Natural killer cell (primary cell): ENCODE measurements at regions not wholly inside any gene's neighbourhood (a gene's known extent, or its start where the extent isn't known, plus 50 kb on each side); places are given as distances from the start of the nearest gene placed in this dataset.

Source experiments
- ATAC-seq, 3 donors: fragments of 150-1000 bp in 2 of 3; fragments of 200-7000 bp in 1 of 3; cut with Tn5 transposase; 1 replicate in 1 of 3; 2 replicates in 2 of 3; pipeline ENCODE4 v1.10.0; 2021; ENCODE audit warnings: mild to moderate bottlenecking in 2 of 3, moderate library complexity in 2 of 3
- DNase-seq, 2 donors: peaks; one replicate each; pipeline versions ENCODE4 v3.0.0 to v3.0.0-alpha.2; 2013 to 2021; ENCODE audit warnings: mixed read lengths in 1 of 2
- H3K27ac ChIP-seq: one replicate; pipeline ENCODE4 v1.5.1; 2013; ENCODE audit warnings: mild to moderate bottlenecking, low read length
- H3K27me3 ChIP-seq: one replicate; pipeline ENCODE4 v1.6.1; 2013; ENCODE audit warnings: low read length; ENCODE audit not compliant: control insufficient read depth, insufficient read depth
- H3K36me3 ChIP-seq: one replicate; pipeline ENCODE4 v1.6.1; 2013; ENCODE audit warnings: low read length; ENCODE audit not compliant: control insufficient read depth, insufficient read depth
- H3K4me1 ChIP-seq: one replicate; pipeline ENCODE4 v1.6.1; 2013; ENCODE audit warnings: low read length; ENCODE audit not compliant: control insufficient read depth, insufficient read depth
- H3K4me3 ChIP-seq: one replicate; pipeline ENCODE4 v1.5.1; 2013; ENCODE audit warnings: low read length
- H3K9me3 ChIP-seq: one replicate; pipeline ENCODE4 v1.6.1; 2013; ENCODE audit warnings: low read length; ENCODE audit not compliant: control insufficient read depth, insufficient read depth
- H3K27ac Mint-ChIP-seq, 2 donors: one replicate each; pipeline ENCODE4 v1.8.0; 2022; ENCODE audit warnings: mild to moderate bottlenecking in 2 of 2, mixed read lengths in 2 of 2, moderate library complexity in 1 of 2
- H3K27me3 Mint-ChIP-seq, 2 donors: one replicate each; pipeline ENCODE4 v1.8.0; 2022; ENCODE audit warnings: low read depth in 2 of 2, mixed read lengths in 2 of 2
- H3K36me3 Mint-ChIP-seq: one replicate; pipeline ENCODE4 v1.8.0; 2022; ENCODE audit warnings: mixed read lengths
- H3K4me1 Mint-ChIP-seq, 2 donors: one replicate each; pipeline ENCODE4 v1.8.0; 2022; ENCODE audit warnings: mixed read lengths in 2 of 2
- H3K4me3 Mint-ChIP-seq: one replicate; pipeline ENCODE4 v1.8.0; 2022; ENCODE audit warnings: mild to moderate bottlenecking, moderate library complexity, mixed read lengths
- H3K9me3 Mint-ChIP-seq, 2 donors: one replicate each; pipeline ENCODE4 v1.8.0; 2022; ENCODE audit warnings: mixed read lengths in 2 of 2
- CTCF ChIP-seq: fragments of 200-600 bp; IDR thresholded peaks from one replicate; pipeline ENCODE4 v1.8.0; 2022; ENCODE audit warnings: antibody characterized with exemption
- WGBS: methylation state at CpG from one replicate; pipeline ENCODE4 v1.1.7; 2013; ENCODE audit warnings: missing lambda C conversion rate; ENCODE audit not compliant: insufficient coverage; 5-methylcytosine and 5-hydroxymethylcytosine counted together
- intact Hi-C: fragments of 100-400 bp; cut with micrococcal nuclease; formaldehyde crosslinking; loops from one replicate; pipeline ENCODE4 v1.14.2; 2022

DNA sequence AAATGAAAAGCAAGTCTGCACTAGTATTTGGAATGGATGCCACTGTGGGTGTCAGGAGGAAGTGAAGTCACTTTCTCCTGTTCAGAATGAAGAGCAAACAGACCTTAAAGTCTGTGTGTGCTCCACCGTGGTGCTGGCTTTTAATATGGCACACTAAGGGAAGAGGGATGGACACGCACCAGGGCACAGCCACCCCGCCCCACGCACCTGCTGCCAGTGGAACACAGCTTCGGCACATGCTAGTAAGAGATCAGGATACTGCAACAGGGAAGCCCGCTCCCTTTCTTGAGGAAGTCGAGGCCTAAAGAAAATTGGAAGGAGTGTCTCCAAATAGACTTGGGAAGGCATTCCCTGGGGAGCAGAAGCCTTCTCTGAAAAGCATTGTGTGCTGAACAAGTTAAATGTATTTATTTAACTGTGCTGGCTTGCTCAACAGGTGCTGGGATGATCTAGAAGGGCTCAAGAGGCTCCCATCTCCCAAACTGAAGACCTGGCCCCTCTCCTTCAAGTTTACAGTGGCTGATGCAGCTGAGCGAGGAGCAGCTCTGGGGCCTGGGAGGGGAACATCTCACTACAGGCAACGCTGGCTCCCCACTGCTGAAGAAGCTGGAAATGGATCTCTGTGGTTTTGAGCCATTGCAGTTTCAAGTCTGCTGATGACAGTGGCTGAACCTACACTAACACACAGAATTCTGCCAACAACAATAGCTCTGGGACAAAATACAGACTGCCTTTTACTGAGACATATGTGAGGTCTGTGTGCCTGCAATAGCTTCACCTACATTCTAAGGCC, 504.6 kb upstream of the B3GAT1 start:
- Histone ChIP-seq H3K9me3 (no peaks in the 10 kb centered on the region), H3K36me3 (no peaks in the 10 kb centered on the region), H3K4me1 (no peaks in the 10 kb centered on the region), H3K4me3 (no peak overlapping the region), H3K27me3 (no peaks in the 10 kb centered on the region), H3K27ac (no peak overlapping the region)
- H3K4me3 Mint-ChIP-seq, result no peak overlapping the region
- TF ChIP-seq CTCF, result no peak
- H3K9me3 Mint-ChIP-seq, result no peaks in the 10 kb centered on the region
- no peaks in the 10 kb centered on the region for H3K36me3 Mint-ChIP-seq
- peaks cover 19 to 38% of the 10 kb centered on the region in 2 donors for H3K27me3 Mint-ChIP-seq
- H3K27ac Mint-ChIP-seq, result no peak overlapping the region
- no peak for ATAC-seq
- no peak for DNase-seq
- no peaks in the 10 kb centered on the region for H3K4me1 Mint-ChIP-seq
- intact Hi-C loops, result no loop called here
- 78% methylated on average over 9 of the region's 9 CpGs for WGBS

DNA sequence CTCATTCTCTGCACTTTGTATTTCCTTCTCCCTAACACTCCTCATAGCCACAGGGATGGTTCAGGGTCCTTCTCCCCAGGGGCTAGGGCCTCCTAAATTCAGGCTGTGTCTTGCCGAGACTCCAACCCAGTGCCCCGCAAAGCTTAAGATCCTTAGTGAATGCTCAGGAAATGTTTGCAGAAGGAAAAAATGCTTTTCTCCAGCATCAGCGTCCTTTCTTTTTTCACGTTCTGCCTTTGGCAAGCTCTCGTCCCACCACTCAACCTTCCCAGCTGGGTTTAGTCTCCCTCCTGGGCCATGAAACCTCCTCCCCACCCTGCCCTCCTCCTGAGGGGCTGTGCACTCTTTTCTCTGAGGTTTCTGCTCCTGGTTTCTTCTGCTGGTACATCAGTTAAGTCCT, 503.8 kb upstream of the B3GAT1 start:
- DNase-seq (no peak), ATAC-seq (no peak)
- Mint-ChIP-seq H3K9me3 (no peaks in the 10 kb centered on the region), H3K27me3 (peaks cover 21 to 38% of the 10 kb centered on the region in 2 donors), H3K36me3 (no peaks in the 10 kb centered on the region), H3K27ac (no peak overlapping the region), H3K4me3 (no peak overlapping the region), H3K4me1 (no peaks in the 10 kb centered on the region)
- Histone ChIP-seq H3K4me3 (no peak overlapping the region), H3K4me1 (no peaks in the 10 kb centered on the region), H3K27ac (no peak overlapping the region), H3K36me3 (no peaks in the 10 kb centered on the region), H3K27me3 (no peaks in the 10 kb centered on the region), H3K9me3 (no peaks in the 10 kb centered on the region)
- intact Hi-C loops, result no loop called here
- 88% methylated on average over 5 of the region's 5 CpGs for WGBS
- TF ChIP-seq CTCF, result no peak

DNA sequence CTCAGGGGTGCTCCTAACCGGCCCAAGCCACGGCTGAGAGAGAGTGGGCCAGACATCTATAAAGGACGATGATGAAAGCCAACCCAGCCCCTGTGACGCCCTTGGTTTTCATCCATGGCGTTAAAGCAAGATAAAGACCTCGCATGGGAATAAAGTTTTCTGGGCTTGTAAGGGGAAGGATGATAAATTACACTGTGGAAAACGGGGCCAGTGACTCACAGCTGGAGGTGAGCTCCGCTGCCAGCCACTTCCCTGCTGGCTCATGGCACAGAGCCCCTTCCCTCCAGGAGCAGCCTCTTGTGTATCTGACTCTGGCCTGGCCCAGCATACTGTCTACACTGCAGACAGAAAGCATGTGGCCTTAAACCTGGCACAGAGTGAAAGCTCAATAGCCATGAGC, 503.2 kb upstream of the B3GAT1 start:
- no peaks in the 10 kb centered on the region for H3K27me3 ChIP-seq
- no peaks in the 10 kb centered on the region for H3K36me3 ChIP-seq
- intact Hi-C loops, result no loop called here
- no peaks in the 10 kb centered on the region for H3K9me3 ChIP-seq
- 59% methylated on average over 8 of the region's 8 CpGs for WGBS
- H3K36me3 Mint-ChIP-seq, result no peaks in the 10 kb centered on the region
- ATAC-seq, result no peak
- no peaks in the 10 kb centered on the region for H3K9me3 Mint-ChIP-seq
- H3K4me3 ChIP-seq, result no peak overlapping the region
- DNase-seq, result no peak
- H3K27ac Mint-ChIP-seq, result no peak overlapping the region
- no peak for TF ChIP-seq CTCF
- no peak overlapping the region for H3K4me3 Mint-ChIP-seq
- H3K4me1 ChIP-seq, result no peaks in the 10 kb centered on the region
- H3K27ac ChIP-seq, result no peak overlapping the region
- H3K27me3 Mint-ChIP-seq, result peaks cover 18 to 32% of the 10 kb centered on the region in 2 donors
- no peaks in the 10 kb centered on the region for H3K4me1 Mint-ChIP-seq
